H1 (cell line): ENCODE measurements at regions not wholly inside any gene's neighbourhood (a gene's known extent, or its start where the extent isn't known, plus 50 kb on each side); places are given as distances from the start of the nearest gene placed in this dataset.

Experiments used
- CTCF ChIA-PET: fragments of 300-600 bp; sonication (Branson Sonifier 250); formaldehyde crosslinking; loops from one replicate; lab custom pipeline; 2021; ENCODE audit not compliant: partially characterized antibody; lab: Charles Lee
- POLR2A ChIA-PET: fragments of 300-600 bp; sonication (Branson Sonifier 250); formaldehyde crosslinking; loops from one replicate; lab custom pipeline; 2021; ENCODE audit warnings: inconsistent platforms; ENCODE audit not compliant: partially characterized antibody; lab: Charles Lee
- DNase-seq, 2 experiments: peaks; one replicate each; pipeline versions ENCODE4 v3.0.0 to v3.0.0-alpha.2; 2010 to 2022; ENCODE audit warnings: low spot score in 2 of 2, low read depth in 1 of 2, mixed read lengths in 1 of 2
- FAIRE-seq: peaks from 2 replicates; lab custom pipeline; 2011; peaks lifted over from hg19 to GRCh38; lab: Jason Lieb, UNC
- H2AFZ ChIP-seq: 2 replicates; pipeline ENCODE4 v1.8.1; 2012; ENCODE audit warnings: low read length, inconsistent platforms
- H2AK5ac ChIP-seq: 2 replicates; pipeline ENCODE4 v1.6.1; 2013; ENCODE audit warnings: low read depth, low read length
- H2BK120ac ChIP-seq: replicated peaks from 2 replicates; pipeline ENCODE3; 2013; ENCODE audit warnings: low read depth, low read length, inconsistent platforms
- H2BK12ac ChIP-seq: 2 replicates; pipeline ENCODE4 v1.6.1; 2013; ENCODE audit warnings: low read depth, low read length
- H2BK15ac ChIP-seq: 2 replicates; pipeline ENCODE4 v1.6.1; 2013; ENCODE audit warnings: low read length
- H2BK20ac ChIP-seq: 2 replicates; pipeline ENCODE4 v1.6.1; 2013; ENCODE audit warnings: low read length
- H2BK5ac ChIP-seq: 2 replicates; pipeline ENCODE4 v1.6.1; 2013; ENCODE audit warnings: low read depth, low read length
- H3K14ac ChIP-seq: 2 replicates; pipeline ENCODE4 v1.6.1; 2013; ENCODE audit warnings: inconsistent platforms; ENCODE audit not compliant: insufficient read length
- H3K18ac ChIP-seq: 2 replicates; pipeline ENCODE4 v1.6.1; 2013; ENCODE audit warnings: low read length; ENCODE audit errors: extremely low read depth
- H3K23ac ChIP-seq: 2 replicates; pipeline ENCODE4 v1.6.1; 2013; ENCODE audit warnings: inconsistent platforms; ENCODE audit not compliant: insufficient read length
- H3K23me2 ChIP-seq: 2 replicates; pipeline ENCODE4 v1.6.1; 2013; ENCODE audit warnings: low read depth, low read length
- H3K27ac ChIP-seq: 2 replicates; pipeline ENCODE4 v1.6.1; 2011; ENCODE audit warnings: low read depth, low read length, inconsistent platforms
- H3K27me3 ChIP-seq, 4 experiments: replicated peaks in 1 of 4; 1 replicate in 1 of 4; 2 replicates in 3 of 4; pipeline versions ENCODE4 v1.6.1 to v1.8.1; 2011 to 2013; ENCODE audit warnings: low read length in 3 of 4, mild to moderate bottlenecking in 3 of 4, inconsistent platforms in 2 of 4, mixed read lengths in 2 of 4, moderate library complexity in 1 of 4; ENCODE audit not compliant: control insufficient read depth in 3 of 4, insufficient read depth in 3 of 4; ENCODE audit errors: extremely low read depth in 1 of 4
- H3K36me3 ChIP-seq, 4 experiments: 2 replicates each; pipeline versions ENCODE4 v1.6.1 to v1.8.1; 2011 to 2013; ENCODE audit warnings: mild to moderate bottlenecking in 4 of 4, low read length in 3 of 4, moderate library complexity in 2 of 4, control low read depth in 1 of 4, inconsistent platforms in 1 of 4; ENCODE audit not compliant: insufficient read depth in 4 of 4, control insufficient read depth in 2 of 4
- H3K4ac ChIP-seq: replicated peaks from 2 replicates; pipeline ENCODE3; 2013; ENCODE audit warnings: low read length, low read depth, mixed read lengths, inconsistent platforms; ENCODE audit not compliant: insufficient read length
- H3K4me1 ChIP-seq, 4 experiments: replicated peaks in 1 of 4; 1 replicate in 1 of 4; 2 replicates in 3 of 4; pipeline versions ENCODE4 v1.6.1 to v1.8.1; 2011 to 2013; ENCODE audit warnings: low read length in 3 of 4, inconsistent platforms in 2 of 4, mixed read lengths in 1 of 4; ENCODE audit not compliant: insufficient read depth in 4 of 4, control insufficient read depth in 3 of 4
- H3K4me2 ChIP-seq, 2 experiments: 2 replicates each; pipeline versions ENCODE4 v1.6.1 to v1.8.1; 2011 to 2013; ENCODE audit warnings: low read depth in 2 of 2, low read length in 2 of 2, control low read depth in 1 of 2, inconsistent platforms in 1 of 2, mild to moderate bottlenecking in 1 of 2; ENCODE audit not compliant: insufficient read depth in 1 of 2
- H3K4me3 ChIP-seq, 4 experiments: fragments of 200-600, 300-600 bp in 1 of 4; sonication (generic), shearing (Covaris generic), sonication (Bioruptor Twin) in 1 of 4; 2 replicates each; pipeline versions ENCODE4 v1.5.1 to v1.8.1; 2011 to 2016; ENCODE audit warnings: low read length in 4 of 4, low read depth in 3 of 4, control low read depth in 2 of 4, inconsistent platforms in 2 of 4, mild to moderate bottlenecking in 2 of 4, mixed read lengths in 1 of 4, moderate library complexity in 1 of 4; ENCODE audit not compliant: insufficient read depth in 2 of 4; ENCODE audit errors: extremely low read depth in 1 of 4
- H3K56ac ChIP-seq: replicated peaks from 2 replicates; pipeline ENCODE3; 2013; ENCODE audit warnings: low read depth, mild to moderate bottlenecking, mixed read lengths, low read length, inconsistent platforms; ENCODE audit not compliant: insufficient read length
- H3K79me1 ChIP-seq: 2 replicates; pipeline ENCODE4 v1.6.1; 2013; ENCODE audit warnings: low read depth, low read length, control low read depth
- H3K79me2 ChIP-seq, 2 experiments: 2 replicates each; pipeline versions ENCODE4 v1.6.1 to v1.8.1; 2012 to 2013; ENCODE audit warnings: low read length in 2 of 2, mild to moderate bottlenecking in 2 of 2, inconsistent platforms in 1 of 2; ENCODE audit not compliant: insufficient read depth in 2 of 2, control insufficient read depth in 1 of 2
- H3K9ac ChIP-seq, 4 experiments: replicated peaks in 1 of 4; 1 replicate in 1 of 4; 2 replicates in 3 of 4; pipeline versions ENCODE4 v1.6.1 to v1.8.1; 2011 to 2013; ENCODE audit warnings: low read depth in 3 of 4, low read length in 3 of 4, control low read depth in 2 of 4, mild to moderate bottlenecking in 2 of 4, moderate library complexity in 2 of 4, inconsistent platforms in 1 of 4; ENCODE audit errors: extremely low read depth in 1 of 4
- H3K9me3 ChIP-seq, 2 experiments: 2 replicates each; pipeline versions ENCODE4 v1.6.1 to v1.8.1; 2012 to 2013; ENCODE audit warnings: mild to moderate bottlenecking in 2 of 2, moderate library complexity in 2 of 2, control low read depth in 1 of 2, inconsistent platforms in 1 of 2, low read depth in 1 of 2, low read length in 1 of 2, mixed read lengths in 1 of 2; ENCODE audit not compliant: insufficient read depth in 2 of 2
- H4K20me1 ChIP-seq, 2 experiments: replicated peaks in 1 of 2; 2 replicates each; pipeline versions ENCODE3 to v1.8.1; 2011 to 2013; ENCODE audit warnings: inconsistent platforms in 2 of 2, low read length in 2 of 2, mild to moderate bottlenecking in 1 of 2; ENCODE audit not compliant: insufficient read depth in 2 of 2, control insufficient read depth in 1 of 2
- H4K5ac ChIP-seq: 2 replicates; pipeline ENCODE4 v1.6.1; 2013; ENCODE audit warnings: low read length, low read depth, mixed read lengths, inconsistent platforms; ENCODE audit not compliant: insufficient read length
- H4K8ac ChIP-seq: 2 replicates; pipeline ENCODE4 v1.8.0; 2013; ENCODE audit warnings: mild to moderate bottlenecking, moderate library complexity, low read length, inconsistent platforms; ENCODE audit not compliant: insufficient read depth; ENCODE audit errors: extremely low read depth
- H4K91ac ChIP-seq: replicated peaks from 2 replicates; pipeline ENCODE3; 2013; ENCODE audit warnings: low read length, mixed read lengths, inconsistent platforms; ENCODE audit not compliant: insufficient read length
- CBX8 ChIP-seq: fragments of 300-800, 300-1000 bp; sonication (generic); IDR thresholded peaks from 2 replicates; pipeline ENCODE4 v1.7.1; 2016; ENCODE audit warnings: low read depth, low read length, borderline replicate concordance
- KDM1A ChIP-seq: fragments of 200-600, 300-600 bp; sonication (generic); IDR thresholded peaks from 2 replicates; pipeline ENCODE4 v1.7.1; 2016; ENCODE audit warnings: mild to moderate bottlenecking, low read length, borderline replicate concordance
- RFX5 ChIP-seq: IDR thresholded peaks from 2 replicates; pipeline ENCODE4 v1.6.1; 2011; ENCODE audit warnings: low read depth, low read length, improper control_type of control experiment, borderline replicate concordance
- SIRT6 ChIP-seq: IDR thresholded peaks from one replicate; pipeline ENCODE4 v1.7.1; 2012; ENCODE audit warnings: low read length, inconsistent platforms
- SP4 ChIP-seq: IDR thresholded peaks from 2 replicates; pipeline ENCODE4 v1.6.1; 2012; ENCODE audit warnings: low read length, inconsistent platforms
- TBP ChIP-seq: IDR thresholded peaks from 2 replicates; pipeline ENCODE4 v1.6.1; 2011; ENCODE audit warnings: low read depth, low read length, improper control_type of control experiment
- WGBS, 2 experiments: shearing (Covaris generic) in 1 of 2; methylation state at CpG; one replicate each; pipeline versions ENCODE4 v1.1.6 to v1.1.7; 2013 to 2015; ENCODE audit warnings: low lambda C conversion rate in 2 of 2, mixed read lengths in 2 of 2, inconsistent platforms in 1 of 2, low coverage in 1 of 2, missing lambda C conversion rate in 1 of 2; ENCODE audit not compliant: insufficient replicate concordance in 2 of 2, insufficient coverage in 1 of 2, insufficient read length in 1 of 2; ENCODE audit errors: extremely low coverage in 1 of 2, missing lambda C conversion rate in 1 of 2; 5-methylcytosine and 5-hydroxymethylcytosine counted together
- TF ChIP-seq, protein P1 (sequence below): IDR thresholded peaks from 2 replicates; pipeline ENCODE4 v1.6.1; 2011; ENCODE audit warnings: low read depth, mild to moderate bottlenecking, low read length; ENCODE audit not compliant: insufficient read depth
- TF ChIP-seq, protein P2 (sequence below): IDR thresholded peaks from 2 replicates; pipeline ENCODE4 v1.6.1; 2012; ENCODE audit warnings: inconsistent platforms
- TF ChIP-seq, protein P3 (sequence below), 3 experiments: IDR thresholded peaks; 1 replicate in 2 of 3; 2 replicates in 1 of 3; pipeline versions ENCODE4 v1.5.1 to v1.6.1; 2011; ENCODE audit warnings: low read length in 3 of 3, mild to moderate bottlenecking in 3 of 3, inconsistent platforms in 2 of 3, low read depth in 1 of 3, moderate library complexity in 1 of 3; ENCODE audit not compliant: insufficient read depth in 1 of 3; ENCODE audit errors: control extremely low read depth in 1 of 3

DNA sequence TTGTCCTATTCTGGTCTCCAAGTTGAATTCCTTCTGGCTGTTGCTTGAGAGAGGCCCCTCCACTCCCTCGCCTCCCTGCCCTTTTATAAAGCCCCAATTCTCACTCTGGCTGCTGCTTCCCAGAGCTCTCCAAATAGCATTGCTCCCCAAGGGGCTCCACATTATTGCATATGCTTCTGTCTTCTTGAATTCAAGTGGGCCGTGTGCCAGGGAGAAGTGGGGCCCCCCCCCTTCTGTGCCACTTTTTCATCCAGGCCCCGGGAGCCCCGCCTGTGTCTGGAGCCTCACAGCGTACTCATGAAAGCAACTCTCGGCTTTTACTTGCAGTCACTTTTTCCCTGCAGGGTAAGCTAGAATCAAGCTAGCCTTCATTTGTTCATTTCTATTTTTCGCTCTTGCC, 265.1 kb downstream of the CCSER2 start:
- H3K9me3 ChIP-seq, result peaks cover 0 to 2% of the 10 kb centered on the region in 2 experiments; a peak in 1 of 4 replicates
- H3K27ac ChIP-seq, result no peak overlapping the region
- CTCF ChIA-PET, result interaction anchor here (1.0 to 1.9 kb wide), 5 partner anchors 12 to 45 kb away, joined by 3 to 8 read pairs (median 3); no protein-coding TSS in a partner anchor
- no peaks in the 10 kb centered on the region for H4K20me1 ChIP-seq
- H4K5ac ChIP-seq, result no peak overlapping the region
- H2BK5ac ChIP-seq, result no peak overlapping the region
- H3K79me1 ChIP-seq, result no peaks in the 10 kb centered on the region
- no peak overlapping the region for H2AFZ ChIP-seq
- H2BK12ac ChIP-seq, result no peak overlapping the region
- H3K56ac ChIP-seq, result no peak overlapping the region
- H3K27me3 ChIP-seq, result no peaks in the 10 kb centered on the region
- no peaks in the 10 kb centered on the region for H3K79me2 ChIP-seq
- H3K4me2 ChIP-seq, result no peak overlapping the region
- H3K23ac ChIP-seq, result no peak overlapping the region
- H2AK5ac ChIP-seq, result no peak overlapping the region
- H3K4me1 ChIP-seq, result peaks cover 0 to 2% (median 1%) of the 10 kb centered on the region in 4 experiments; a peak in 2 of 7 replicates
- no peak for FAIRE-seq
- WGBS, 2 experiments, result 92% methylated on average over 7 of the region's 7 CpGs; no CpG with 5 or more reads in 1 of the 2 experiments
- H3K4me3 ChIP-seq, result no peak overlapping the region
- POLR2A ChIA-PET, result no interaction called here
- no peak overlapping the region for H4K91ac ChIP-seq
- no peak overlapping the region for H2BK20ac ChIP-seq
- no peak overlapping the region for H3K18ac ChIP-seq
- TF ChIP-seq RFX5 (no peak), SP4 (no peak), CBX8 (no peak), SIRT6 (no peak), KDM1A (no peak), TBP (no peak)
- TF ChIP-seq, protein P1, sequence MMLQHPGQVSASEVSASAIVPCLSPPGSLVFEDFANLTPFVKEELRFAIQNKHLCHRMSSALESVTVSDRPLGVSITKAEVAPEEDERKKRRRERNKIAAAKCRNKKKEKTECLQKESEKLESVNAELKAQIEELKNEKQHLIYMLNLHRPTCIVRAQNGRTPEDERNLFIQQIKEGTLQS, result no peak
- TF ChIP-seq, protein P2, sequence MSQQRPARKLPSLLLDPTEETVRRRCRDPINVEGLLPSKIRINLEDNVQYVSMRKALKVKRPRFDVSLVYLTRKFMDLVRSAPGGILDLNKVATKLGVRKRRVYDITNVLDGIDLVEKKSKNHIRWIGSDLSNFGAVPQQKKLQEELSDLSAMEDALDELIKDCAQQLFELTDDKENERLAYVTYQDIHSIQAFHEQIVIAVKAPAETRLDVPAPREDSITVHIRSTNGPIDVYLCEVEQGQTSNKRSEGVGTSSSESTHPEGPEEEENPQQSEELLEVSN, result no peak
- TF ChIP-seq, protein P3, sequence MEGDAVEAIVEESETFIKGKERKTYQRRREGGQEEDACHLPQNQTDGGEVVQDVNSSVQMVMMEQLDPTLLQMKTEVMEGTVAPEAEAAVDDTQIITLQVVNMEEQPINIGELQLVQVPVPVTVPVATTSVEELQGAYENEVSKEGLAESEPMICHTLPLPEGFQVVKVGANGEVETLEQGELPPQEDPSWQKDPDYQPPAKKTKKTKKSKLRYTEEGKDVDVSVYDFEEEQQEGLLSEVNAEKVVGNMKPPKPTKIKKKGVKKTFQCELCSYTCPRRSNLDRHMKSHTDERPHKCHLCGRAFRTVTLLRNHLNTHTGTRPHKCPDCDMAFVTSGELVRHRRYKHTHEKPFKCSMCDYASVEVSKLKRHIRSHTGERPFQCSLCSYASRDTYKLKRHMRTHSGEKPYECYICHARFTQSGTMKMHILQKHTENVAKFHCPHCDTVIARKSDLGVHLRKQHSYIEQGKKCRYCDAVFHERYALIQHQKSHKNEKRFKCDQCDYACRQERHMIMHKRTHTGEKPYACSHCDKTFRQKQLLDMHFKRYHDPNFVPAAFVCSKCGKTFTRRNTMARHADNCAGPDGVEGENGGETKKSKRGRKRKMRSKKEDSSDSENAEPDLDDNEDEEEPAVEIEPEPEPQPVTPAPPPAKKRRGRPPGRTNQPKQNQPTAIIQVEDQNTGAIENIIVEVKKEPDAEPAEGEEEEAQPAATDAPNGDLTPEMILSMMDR (IDR thresholded peaks at IDR 0.05; ENCODE audit: control extremely low read depth in 1 of 3, insufficient read depth in 1 of 3, low read depth in 1 of 3, low read length in 3 of 3), result no peak
- TF ChIP-seq, all 59 proteins: peak for 0
- Histone ChIP-seq H3K23me2 (no peaks in the 10 kb centered on the region), H2BK120ac (no peak overlapping the region), H3K14ac (no peak overlapping the region), H3K9ac (no peak overlapping the region), H2BK15ac (no peak overlapping the region), H4K8ac (no peak overlapping the region), H3K4ac (no peak overlapping the region), H3K36me3 (no peaks in the 10 kb centered on the region)
- no peak for DNase-seq
